ENCODE measurements at regions not wholly inside any gene's neighbourhood (a gene's known extent, or its start where the extent isn't known, plus 50 kb on each side); places are given as distances from the start of the nearest gene placed in this dataset.

GRCh38 chr4:156523991-156524390 lies 447.6 kb downstream of the PDGFC start:
- Histone ChIP-seq H2AFZ (no peak overlapping the region), H3K4me1 (ENCODE audit: insufficient read depth) (no peaks in the 10 kb centered on the region), H3K79me2 (replicated peaks; ENCODE audit: insufficient read depth) (no peaks in the 10 kb centered on the region), H3F3A (replicated peaks; ENCODE audit: low read depth) (no peaks in the 10 kb centered on the region), H3K36me3 (ENCODE audit: insufficient read depth) (no peaks in the 10 kb centered on the region), H3K4me2 (no peak overlapping the region), H3K27me3 (ENCODE audit: insufficient read depth) (no peaks in the 10 kb centered on the region), H3K4me3 (no peak overlapping the region), H4K20me1 (replicated peaks; ENCODE audit: insufficient read depth) (no peaks in the 10 kb centered on the region), H3K9me2 (ENCODE audit: insufficient read depth) (no peaks in the 10 kb centered on the region), H3K27ac (ENCODE audit: low read depth) (no peak overlapping the region)
- no peak for TF ChIP-seq CREB1 (CRISPR knock-in tag; IDR thresholded peaks at IDR 0.05; ENCODE audit: low read depth)
- no peak for TF ChIP-seq NANOG (IDR thresholded peaks at IDR 0.05; ENCODE audit: borderline replicate concordance)
- no peak for TF ChIP-seq ETS1 (IDR thresholded peaks at IDR 0.05)
- no peak for TF ChIP-seq REST (IDR thresholded peaks at IDR 0.05; ENCODE audit: unreplicated experiment)
- TF ChIP-seq STAT1 (IDR thresholded peaks at IDR 0.05; ENCODE audit: unreplicated experiment) = no peak
- no peak for TF ChIP-seq ZNF462 (CRISPR knock-in tag; IDR thresholded peaks at IDR 0.05)
- TF ChIP-seq EZH2 (IDR thresholded peaks at IDR 0.05; ENCODE audit: low read depth, unreplicated experiment) = no peak
- TF ChIP-seq ZNF331 (CRISPR knock-in tag; IDR thresholded peaks at IDR 0.05; ENCODE audit: low read depth) = no peak
- no peak for TF ChIP-seq POLR2AphosphoS5 (IDR thresholded peaks at IDR 0.05; ENCODE audit: low read depth)
- no peak for TF ChIP-seq ZNF114 (CRISPR knock-in tag; IDR thresholded peaks at IDR 0.05)
- no peak for TF ChIP-seq CTCF (conservative IDR thresholded peaks at IDR 0.05; ENCODE audit: low read depth in 2 of 2)
- TF ChIP-seq EZH2phosphoT487 (IDR thresholded peaks at IDR 0.05; ENCODE audit: unreplicated experiment) = no peak
- TF ChIP-seq JUNB (IDR thresholded peaks at IDR 0.05; ENCODE audit: unreplicated experiment) = no peak
- H3K36me3 Mint-ChIP-seq (ENCODE audit: low read depth) = no peaks in the 10 kb centered on the region
- no peaks in the 10 kb centered on the region for H3K9me3 Mint-ChIP-seq
- H3K4me1 Mint-ChIP-seq = no peaks in the 10 kb centered on the region
- no peak overlapping the region for H3K27ac Mint-ChIP-seq
- H3K27me3 Mint-ChIP-seq (ENCODE audit: insufficient read depth, low read depth, poor library complexity) = no peaks in the 10 kb centered on the region
- no peak for ATAC-seq
- no peak for DNase-seq (ENCODE audit: low spot score)
- H3K4me3 Mint-ChIP-seq = no peak overlapping the region

Measured in GM23338 (cell line).